Esophagus (tissue), 2 donors: ENCODE measurements at regions not wholly inside any gene's neighbourhood (a gene's known extent, or its start where the extent isn't known, plus 50 kb on each side); places are given as distances from the start of the nearest gene placed in this dataset.

Experiments used
- H3K27ac ChIP-seq, 2 donors: one replicate each; pipeline ENCODE4 v1.5.1; 2013; ENCODE audit warnings: low read depth in 2 of 2, mild to moderate bottlenecking in 2 of 2, inconsistent platforms in 1 of 2, low read length in 1 of 2, moderate library complexity in 1 of 2
- H3K27me3 ChIP-seq, 2 donors: one replicate each; pipeline ENCODE4 v1.6.1; 2013; ENCODE audit warnings: low read length in 2 of 2, control low read depth in 1 of 2, mild to moderate bottlenecking in 1 of 2; ENCODE audit not compliant: insufficient read depth in 2 of 2, control insufficient read depth in 1 of 2
- H3K36me3 ChIP-seq, 2 donors: one replicate each; pipeline ENCODE4 v1.6.1; 2013; ENCODE audit warnings: low read length in 1 of 2; ENCODE audit not compliant: control insufficient read depth in 2 of 2, insufficient read depth in 2 of 2
- H3K4me1 ChIP-seq, 2 donors: one replicate each; pipeline ENCODE4 v1.6.1; 2013; ENCODE audit warnings: low read length in 1 of 2; ENCODE audit not compliant: control insufficient read depth in 2 of 2, insufficient read depth in 2 of 2
- H3K4me3 ChIP-seq, 2 donors: one replicate each; pipeline ENCODE4 v1.5.1; 2013; ENCODE audit warnings: low read length in 2 of 2, mild to moderate bottlenecking in 2 of 2, low read depth in 1 of 2, moderate library complexity in 1 of 2
- H3K9me3 ChIP-seq, 2 donors: one replicate each; pipeline ENCODE4 v1.6.1; 2013; ENCODE audit warnings: mild to moderate bottlenecking in 2 of 2, low read depth in 1 of 2, low read length in 1 of 2, moderate library complexity in 1 of 2; ENCODE audit not compliant: control insufficient read depth in 2 of 2, insufficient read depth in 1 of 2
- WGBS, 2 donors: extraction: QIAGEN DNeasy Blood & Tissue Kit; methylation state at CpG; one replicate each; pipeline ENCODE4 v1.1.7; 2013; 5-methylcytosine and 5-hydroxymethylcytosine counted together
- donor health status: healthy with polysubstance abuse.
- donor health status: Bipolar disorder and iron deficiency.

DNA sequence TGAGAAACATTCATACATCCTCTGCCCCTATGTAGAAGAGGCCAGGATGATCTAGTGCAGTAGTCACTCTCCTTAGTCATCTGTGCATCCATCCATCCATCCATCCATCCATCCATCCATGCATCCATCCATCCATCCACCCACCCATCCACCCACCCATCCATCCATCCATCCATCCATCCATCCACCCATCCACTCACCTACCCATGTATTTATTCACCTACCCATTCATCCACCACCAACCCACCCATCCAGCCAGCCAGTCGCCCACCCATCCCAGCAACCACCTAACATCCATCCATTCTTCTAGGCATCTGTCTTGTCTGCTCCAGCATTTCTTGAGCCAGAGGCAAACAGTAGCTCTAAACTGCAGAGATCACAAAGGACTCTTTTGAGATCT, 87.1 kb downstream of the MSX2 start:
- Histone ChIP-seq H3K27me3 (no peaks in the 10 kb centered on the region), H3K4me1 (no peaks in the 10 kb centered on the region), H3K27ac (no peak overlapping the region), H3K36me3 (no peaks in the 10 kb centered on the region), H3K4me3 (no peak overlapping the region), H3K9me3 (no peaks in the 10 kb centered on the region)
- WGBS, 2 donors, result 92 to 94% methylated on average over 1 of the region's 1 CpG

DNA sequence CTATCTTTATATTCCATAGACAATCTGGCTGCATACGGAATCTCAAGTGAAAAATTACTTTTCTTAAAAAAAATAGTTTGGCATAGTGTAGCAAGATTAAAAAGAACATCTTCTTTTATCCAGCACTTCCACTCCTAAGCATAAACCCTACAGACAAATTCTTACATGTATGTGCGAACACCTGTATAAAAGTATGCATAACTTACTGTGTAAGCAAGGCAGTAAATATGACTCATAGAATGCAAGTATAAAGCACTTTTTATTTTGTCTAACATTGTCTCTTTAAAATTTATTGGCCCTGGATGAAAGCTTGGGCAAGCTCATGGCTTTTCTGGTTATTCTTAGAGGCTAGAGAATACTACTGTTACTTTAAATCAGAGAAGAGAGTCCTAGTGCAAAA, 86.4 kb downstream of the MSX2 start:
- no peaks in the 10 kb centered on the region for H3K36me3 ChIP-seq
- H3K4me1 ChIP-seq, result no peaks in the 10 kb centered on the region
- no peaks in the 10 kb centered on the region for H3K27me3 ChIP-seq
- no peak overlapping the region for H3K4me3 ChIP-seq
- 53 to 69% methylated on average over 2 of the region's 2 CpGs for WGBS, 2 donors
- no peak overlapping the region for H3K27ac ChIP-seq
- H3K9me3 ChIP-seq, result no peaks in the 10 kb centered on the region

DNA sequence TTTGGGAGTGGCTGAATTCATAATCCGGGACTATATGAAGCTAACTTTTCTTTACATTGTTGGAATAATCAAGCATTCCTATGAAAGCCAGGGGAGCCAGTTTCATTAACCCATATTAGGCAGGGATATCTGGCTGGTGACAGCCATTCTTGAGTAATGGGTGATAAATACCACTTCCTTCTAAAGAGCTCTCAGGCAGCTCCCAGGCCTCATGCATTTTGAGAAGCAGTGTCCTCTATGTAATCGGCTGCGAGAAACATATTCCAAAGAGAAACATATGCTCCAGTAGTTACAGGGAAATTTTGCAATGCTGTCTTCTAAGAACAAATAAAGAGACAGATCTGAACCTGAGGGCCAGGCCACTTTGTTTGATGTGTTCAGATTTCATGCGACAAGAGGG, 83.1 kb downstream of the MSX2 start:
- no peaks in the 10 kb centered on the region for H3K4me1 ChIP-seq
- WGBS, 2 donors, result 49 to 55% methylated on average over 4 of the region's 4 CpGs
- peaks cover 0 to 3% of the 10 kb centered on the region in 2 donors for H3K9me3 ChIP-seq
- no peaks in the 10 kb centered on the region for H3K27me3 ChIP-seq
- H3K36me3 ChIP-seq, result no peaks in the 10 kb centered on the region
- H3K27ac ChIP-seq, result no peak overlapping the region
- no peak overlapping the region for H3K4me3 ChIP-seq

DNA sequence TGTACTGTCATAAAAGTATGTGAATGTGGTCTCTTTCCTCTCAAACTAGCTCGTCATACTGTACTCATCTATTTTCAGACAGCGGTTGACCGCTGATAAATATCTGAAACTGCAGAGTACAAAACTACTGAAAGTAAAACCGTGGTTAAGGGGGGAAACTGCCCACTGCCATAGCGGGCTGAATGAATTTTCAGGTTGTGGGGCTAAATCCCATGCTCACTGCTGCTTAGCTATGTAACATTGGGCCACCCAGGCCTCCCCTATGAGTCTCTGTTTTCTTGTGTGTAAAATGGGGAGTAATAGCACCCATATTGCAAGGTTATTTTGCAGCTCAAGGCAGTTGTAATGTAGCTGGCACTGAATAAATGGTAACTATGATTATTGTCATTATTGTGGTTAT, 82.3 kb downstream of the MSX2 start:
- WGBS, 2 donors, result 76 to 86% methylated on average over 5 of the region's 5 CpGs
- Histone ChIP-seq H3K27me3 (no peaks in the 10 kb centered on the region), H3K4me1 (no peaks in the 10 kb centered on the region), H3K9me3 (peaks cover 0 to 3% of the 10 kb centered on the region in 2 donors), H3K4me3 (no peak overlapping the region), H3K36me3 (no peaks in the 10 kb centered on the region), H3K27ac (no peak overlapping the region)

DNA sequence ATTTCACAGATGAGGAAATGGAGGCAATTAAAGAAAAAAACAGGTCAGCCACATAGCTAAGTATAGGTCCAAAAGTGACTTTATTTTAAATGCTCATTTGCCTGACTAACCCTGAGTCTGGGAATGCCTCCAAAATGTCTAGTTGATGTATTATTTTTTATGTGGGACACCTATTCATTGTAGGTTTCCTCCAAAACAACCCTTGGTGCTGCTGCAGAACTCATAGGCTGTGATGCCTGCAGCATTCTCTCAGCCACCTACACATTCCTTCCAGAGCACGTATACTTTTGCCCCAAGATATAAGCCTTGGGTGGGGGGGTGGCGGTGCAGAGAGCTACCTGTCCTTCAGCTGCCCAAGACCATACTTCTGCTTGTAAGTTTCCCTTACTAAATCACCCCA, 77.4 kb downstream of the MSX2 start:
- Histone ChIP-seq H3K4me1 (no peaks in the 10 kb centered on the region), H3K4me3 (no peak overlapping the region), H3K27me3 (no peaks in the 10 kb centered on the region), H3K27ac (no peak overlapping the region), H3K9me3 (peaks cover 2 to 3% of the 10 kb centered on the region in 2 donors), H3K36me3 (no peaks in the 10 kb centered on the region)
- 33 to 37% methylated on average over 2 of the region's 2 CpGs for whole genome bisulfite sequencing, 2 donors

DNA sequence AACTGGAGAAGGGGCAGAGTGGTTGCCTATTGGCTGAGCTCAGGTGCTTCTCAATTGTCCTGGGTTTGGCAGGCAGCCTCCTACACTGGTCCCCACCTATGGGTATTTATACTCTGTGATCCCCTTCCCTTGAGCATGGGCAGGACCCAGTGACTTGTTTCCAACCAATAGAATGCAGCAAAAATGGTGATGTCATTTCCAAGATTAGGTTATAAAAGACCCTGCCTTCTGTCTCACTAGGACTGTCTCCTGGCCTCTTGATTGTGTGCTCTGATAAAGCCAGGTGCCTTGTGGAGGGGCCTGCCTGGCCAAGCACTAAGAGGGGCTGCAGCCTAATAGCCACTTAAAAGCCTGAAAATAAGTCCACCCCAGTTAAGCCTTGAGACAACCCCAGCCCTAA, 76.1 kb downstream of the MSX2 start:
- H3K27ac ChIP-seq, result no peak overlapping the region
- H3K4me3 ChIP-seq, result no peak overlapping the region
- no peaks in the 10 kb centered on the region for H3K4me1 ChIP-seq
- no peaks in the 10 kb centered on the region for H3K36me3 ChIP-seq
- H3K9me3 ChIP-seq, result peaks cover 2% of the 10 kb centered on the region in 2 donors
- peaks cover 0 to 2% of the 10 kb centered on the region in 2 donors for H3K27me3 ChIP-seq

DNA sequence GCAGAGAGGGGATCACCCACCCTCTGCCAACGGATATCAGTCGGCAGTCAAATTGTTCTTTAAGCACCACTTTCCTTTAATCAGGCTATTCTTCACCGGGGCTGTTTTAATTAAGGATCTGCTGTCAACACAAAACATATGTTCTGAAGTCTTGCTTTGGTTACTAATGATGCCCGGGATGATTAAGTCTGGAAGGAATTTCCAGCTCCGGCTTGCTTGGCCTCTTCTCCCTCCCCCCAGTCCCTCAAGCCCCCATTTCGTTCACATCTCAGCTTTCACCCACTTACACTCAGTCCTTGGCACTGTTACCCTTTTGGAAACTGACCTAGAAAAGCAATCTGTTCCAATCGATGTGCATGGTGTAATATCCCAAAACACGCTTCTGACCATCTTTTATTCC, 74.7 kb downstream of the MSX2 start:
- H3K4me1 ChIP-seq, result no peaks in the 10 kb centered on the region
- WGBS, 2 donors, result 39 to 43% methylated on average over 8 of the region's 8 CpGs
- H3K36me3 ChIP-seq, result no peaks in the 10 kb centered on the region
- peaks cover 0 to 2% of the 10 kb centered on the region in 2 donors for H3K27me3 ChIP-seq
- H3K9me3 ChIP-seq, result peaks cover 0 to 2% of the 10 kb centered on the region in 2 donors
- H3K27ac ChIP-seq, result no peak overlapping the region
- no peak overlapping the region for H3K4me3 ChIP-seq

DNA sequence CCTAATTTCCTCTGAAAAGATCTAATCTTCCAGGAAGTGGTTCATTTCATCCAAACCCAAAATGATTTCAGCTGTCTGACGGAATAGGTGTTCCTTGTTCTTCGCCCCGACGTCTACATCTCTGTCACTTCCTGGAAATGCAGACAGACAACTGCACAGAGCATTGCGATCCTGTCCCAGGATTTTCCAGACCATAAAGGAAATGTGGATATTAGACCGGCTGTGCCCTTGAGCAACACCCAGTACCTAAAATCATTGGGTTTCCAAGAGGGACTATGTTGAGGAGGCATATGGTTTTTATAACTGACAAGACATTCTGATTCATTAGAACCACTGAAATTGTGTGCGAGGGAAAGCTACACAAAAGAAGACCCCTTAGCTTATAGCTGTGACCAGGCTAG, 74.2 kb downstream of the MSX2 start:
- 65 to 69% methylated on average over 7 of the region's 7 CpGs for WGBS, 2 donors
- peaks cover 0 to 2% of the 10 kb centered on the region in 2 donors for H3K27me3 ChIP-seq
- H3K9me3 ChIP-seq, result peaks cover 0 to 2% of the 10 kb centered on the region in 2 donors
- no peaks in the 10 kb centered on the region for H3K4me1 ChIP-seq
- H3K36me3 ChIP-seq, result no peaks in the 10 kb centered on the region
- no peak overlapping the region for H3K27ac ChIP-seq
- no peak overlapping the region for H3K4me3 ChIP-seq

DNA sequence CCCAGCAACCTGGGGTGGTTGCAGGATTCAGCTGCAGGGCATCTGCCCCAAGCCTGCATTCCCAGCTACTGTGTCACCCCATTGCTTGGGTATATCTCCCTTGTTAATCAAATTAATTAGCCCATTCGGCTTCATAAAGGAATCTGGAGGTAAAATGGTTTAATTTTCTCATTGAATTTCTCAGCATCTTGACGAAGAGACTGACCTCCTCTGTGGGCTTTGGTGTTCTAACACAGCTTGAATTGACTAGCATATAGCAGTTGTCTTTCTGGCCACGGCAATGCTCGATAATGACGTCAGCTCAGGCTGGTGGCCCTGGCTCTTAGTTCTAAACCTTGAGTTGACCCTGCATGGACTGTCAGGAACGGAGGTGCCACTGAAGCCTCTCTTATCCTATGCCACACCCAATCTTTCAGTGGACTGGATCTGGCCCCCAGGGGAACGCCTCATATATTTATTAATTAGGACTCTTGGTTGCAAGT, 72.4 kb downstream of the MSX2 start:
- 77 to 84% methylated on average over 7 of the region's 7 CpGs for WGBS, 2 donors
- Histone ChIP-seq H3K36me3 (no peaks in the 10 kb centered on the region), H3K4me1 (no peaks in the 10 kb centered on the region), H3K27me3 (peaks cover 0 to 2% of the 10 kb centered on the region in 2 donors), H3K27ac (no peak overlapping the region), H3K9me3 (peaks cover 0 to 2% of the 10 kb centered on the region in 2 donors), H3K4me3 (no peak overlapping the region)

DNA sequence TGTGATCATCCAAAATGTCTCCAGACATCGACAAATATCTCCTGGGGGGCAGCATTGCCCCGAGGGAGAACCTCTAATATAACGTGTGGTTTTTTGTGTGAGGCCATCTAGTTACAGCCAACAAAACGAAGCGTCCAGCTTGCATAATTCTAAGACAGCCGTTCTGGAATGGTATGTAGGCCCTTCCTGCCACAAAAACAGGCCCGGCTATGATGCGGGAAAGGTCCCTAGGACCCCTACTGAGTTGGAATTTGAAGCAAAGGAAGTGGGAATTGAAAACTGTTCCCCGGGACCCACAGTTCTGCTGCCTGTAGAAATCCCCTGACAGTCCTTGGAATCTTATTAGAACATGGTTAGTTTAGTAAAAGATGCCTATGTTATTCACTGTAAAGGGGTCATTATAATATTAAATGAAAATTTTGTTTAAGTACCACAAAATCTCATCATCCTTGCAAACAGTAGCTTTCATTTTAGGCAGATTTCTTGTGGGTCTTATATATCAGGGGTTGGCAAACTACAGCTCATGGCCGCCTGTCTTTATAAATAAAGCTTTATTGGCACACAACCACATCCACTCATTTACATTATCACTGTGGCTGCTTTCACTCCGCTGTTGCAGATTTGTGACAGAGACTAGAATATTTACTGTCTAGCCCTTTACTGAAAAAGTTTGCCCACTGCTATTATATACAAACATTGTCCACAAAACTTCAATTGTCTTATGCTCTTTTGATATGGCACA, 70.7 kb downstream of the MSX2 start:
- H3K36me3 ChIP-seq, result no peaks in the 10 kb centered on the region
- peaks cover 0 to 2% of the 10 kb centered on the region in 2 donors for H3K27me3 ChIP-seq
- 57 to 64% methylated on average over 11 of the region's 11 CpGs for WGBS, 2 donors

More for the DNA sequence above, 70.7 kb downstream of the MSX2 start:
- H3K27ac ChIP-seq, result no peak overlapping the region
- H3K4me3 ChIP-seq, result no peak overlapping the region
- H3K9me3 ChIP-seq, result no peaks in the 10 kb centered on the region
- H3K4me1 ChIP-seq, result no peaks in the 10 kb centered on the region
